GM12878 (cell line): ENCODE measurements at regions not wholly inside any gene's neighbourhood (a gene's known extent, or its start where the extent isn't known, plus 50 kb on each side); places are given as distances from the start of the nearest gene placed in this dataset.

Experiments used
- ATF3 ChIP-seq: IDR thresholded peaks from 2 replicates; pipeline ENCODE4 v1.6.1; 2011; ENCODE audit warnings: low read depth, mild to moderate bottlenecking, low read length, moderate library complexity, borderline replicate concordance; ENCODE audit errors: extremely low read depth
- BCL11A ChIP-seq: IDR thresholded peaks from 2 replicates; pipeline ENCODE4 v1.6.1; 2011; ENCODE audit warnings: low read depth, low read length
- BMI1 ChIP-seq: fragments of 450-650 bp; IDR thresholded peaks from 2 replicates; pipeline ENCODE4 v1.6.1; 2016; ENCODE audit warnings: mild to moderate bottlenecking, moderate library complexity, borderline replicate concordance
- CBX5 ChIP-seq: sonication (generic); IDR thresholded peaks from 2 replicates; pipeline ENCODE4 v1.6.1; 2016; ENCODE audit warnings: low read depth, moderate library complexity, mild to moderate bottlenecking, inconsistent platforms
- CEBPB ChIP-seq, 2 experiments: fragments of 150-350 bp in 1 of 2; IDR thresholded peaks; 2 replicates each; pipeline ENCODE4 v1.6.1; 2012 to 2014; ENCODE audit warnings: low read depth in 2 of 2, low read length in 2 of 2, borderline replicate concordance in 1 of 2, inconsistent platforms in 1 of 2
- FOXM1 ChIP-seq: IDR thresholded peaks from 2 replicates; pipeline ENCODE4 v1.6.1; 2012; ENCODE audit warnings: low read depth, mild to moderate bottlenecking, inconsistent platforms, low read length, moderate library complexity
- GABPA ChIP-seq: IDR thresholded peaks from 2 replicates; pipeline ENCODE4 v1.6.1; 2014; ENCODE audit warnings: antibody characterized with exemption, low read depth, mild to moderate bottlenecking, inconsistent platforms
- KDM1A ChIP-seq: fragments of 200-600 bp; sonication (generic); IDR thresholded peaks from 2 replicates; pipeline ENCODE4 v1.6.1; 2016; ENCODE audit warnings: borderline replicate concordance
- MTA2 ChIP-seq: fragments of 450-650 bp; IDR thresholded peaks from 2 replicates; pipeline ENCODE4 v1.6.1; 2016; ENCODE audit warnings: low read depth, mild to moderate bottlenecking, moderate library complexity
- MXI1 ChIP-seq: fragments of 150-350 bp; IDR thresholded peaks from 2 replicates; pipeline ENCODE4 v1.6.1; 2011; ENCODE audit warnings: low read depth, mild to moderate bottlenecking, inconsistent platforms, low read length, improper control_type of control experiment
- MYC ChIP-seq: IDR thresholded peaks from 2 replicates; pipeline ENCODE4 v1.6.1; 2011; ENCODE audit warnings: mild to moderate bottlenecking, low read length, moderate library complexity, inconsistent platforms; ENCODE audit not compliant: insufficient read depth, insufficient replicate concordance, insufficient read length, severe bottlenecking
- NRF1 ChIP-seq: conservative IDR thresholded peaks from 2 replicates; pipeline ENCODE4 v1.6.1; 2011; ENCODE audit warnings: mild to moderate bottlenecking, low read depth, low read length, improper control_type of control experiment
- PAX5 ChIP-seq: IDR thresholded peaks from 2 replicates; pipeline ENCODE4 v1.6.1; 2011; ENCODE audit warnings: low read depth, low read length, borderline replicate concordance
- POLR2AphosphoS2 ChIP-seq: IDR thresholded peaks from 2 replicates; pipeline ENCODE4 v1.6.1; 2011; ENCODE audit warnings: low read depth, mild to moderate bottlenecking, low read length, improper control_type of control experiment, moderate library complexity
- RB1 ChIP-seq: fragments of 450-650 bp; formaldehyde crosslinking; IDR thresholded peaks from 2 replicates; pipeline ENCODE4 v1.6.1; 2017; ENCODE audit warnings: mild to moderate bottlenecking, borderline replicate concordance
- SMAD5 ChIP-seq: IDR thresholded peaks from 2 replicates; pipeline ENCODE4 v1.6.1; 2016; ENCODE audit warnings: antibody characterized with exemption, low read depth
- SRF ChIP-seq, 2 experiments: IDR thresholded peaks; 2 replicates each; pipeline ENCODE4 v1.6.1; 2011; ENCODE audit warnings: low read depth in 2 of 2, low read length in 2 of 2, mild to moderate bottlenecking in 1 of 2, moderate library complexity in 1 of 2
- SUPT20H ChIP-seq: IDR thresholded peaks from 2 replicates; pipeline ENCODE4 v1.6.1; 2011; ENCODE audit warnings: low read depth, mild to moderate bottlenecking, low read length, moderate library complexity, borderline replicate concordance; ENCODE audit not compliant: control insufficient read depth
- TCF3 ChIP-seq: IDR thresholded peaks from 2 replicates; pipeline ENCODE4 v1.6.1; 2012; ENCODE audit warnings: low read depth, mild to moderate bottlenecking, low read length, borderline replicate concordance; ENCODE audit not compliant: insufficient read depth
- TCF7 ChIP-seq: IDR thresholded peaks from 2 replicates; pipeline ENCODE4 v1.6.1; 2014; ENCODE audit warnings: antibody characterized with exemption, borderline replicate concordance
- ZNF24 ChIP-seq: fragments of 450-650 bp; IDR thresholded peaks from 2 replicates; pipeline ENCODE4 v1.6.1; 2017; ENCODE audit warnings: antibody characterized with exemption, mild to moderate bottlenecking
- ZNF384 ChIP-seq: IDR thresholded peaks from 2 replicates; pipeline ENCODE4 v1.6.1; 2012; ENCODE audit warnings: low read depth, mild to moderate bottlenecking, low read length, improper control_type of control experiment, borderline replicate concordance
- TF ChIP-seq, protein P1 (sequence below): fragments of 450-650 bp; conservative IDR thresholded peaks from 2 replicates; pipeline ENCODE4 v1.6.1; 2017; ENCODE audit warnings: mild to moderate bottlenecking, moderate library complexity
- TF ChIP-seq, protein P2 (sequence below): IDR thresholded peaks from 2 replicates; pipeline ENCODE4 v1.6.1; 2012; ENCODE audit warnings: low read depth, low read length, improper control_type of control experiment
- TF ChIP-seq, protein P3 (sequence below): fragments of 450-650 bp; IDR thresholded peaks from 2 replicates; pipeline ENCODE4 v1.6.1; 2017; ENCODE audit warnings: mild to moderate bottlenecking, moderate library complexity

DNA sequence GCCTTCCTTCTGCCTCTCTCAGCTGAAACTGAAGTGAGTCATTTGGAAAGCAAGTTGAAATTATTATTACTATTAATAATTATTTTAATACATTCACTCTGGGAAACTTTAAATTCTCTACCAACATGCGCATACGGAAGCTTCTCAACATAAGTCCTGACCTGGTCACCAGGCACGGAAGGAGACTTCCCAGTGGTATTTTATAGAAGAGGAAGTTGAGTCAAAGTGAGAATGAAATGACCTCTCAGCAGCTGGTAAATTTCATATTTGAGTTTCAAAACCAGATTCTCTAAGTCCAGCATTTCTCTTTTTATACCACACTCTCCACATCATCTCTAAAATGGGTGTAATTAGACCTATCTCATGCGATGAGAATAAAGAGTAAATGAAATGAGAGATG, 747.4 kb downstream of the VRK1 start (continued):
- TF ChIP-seq, protein P1, sequence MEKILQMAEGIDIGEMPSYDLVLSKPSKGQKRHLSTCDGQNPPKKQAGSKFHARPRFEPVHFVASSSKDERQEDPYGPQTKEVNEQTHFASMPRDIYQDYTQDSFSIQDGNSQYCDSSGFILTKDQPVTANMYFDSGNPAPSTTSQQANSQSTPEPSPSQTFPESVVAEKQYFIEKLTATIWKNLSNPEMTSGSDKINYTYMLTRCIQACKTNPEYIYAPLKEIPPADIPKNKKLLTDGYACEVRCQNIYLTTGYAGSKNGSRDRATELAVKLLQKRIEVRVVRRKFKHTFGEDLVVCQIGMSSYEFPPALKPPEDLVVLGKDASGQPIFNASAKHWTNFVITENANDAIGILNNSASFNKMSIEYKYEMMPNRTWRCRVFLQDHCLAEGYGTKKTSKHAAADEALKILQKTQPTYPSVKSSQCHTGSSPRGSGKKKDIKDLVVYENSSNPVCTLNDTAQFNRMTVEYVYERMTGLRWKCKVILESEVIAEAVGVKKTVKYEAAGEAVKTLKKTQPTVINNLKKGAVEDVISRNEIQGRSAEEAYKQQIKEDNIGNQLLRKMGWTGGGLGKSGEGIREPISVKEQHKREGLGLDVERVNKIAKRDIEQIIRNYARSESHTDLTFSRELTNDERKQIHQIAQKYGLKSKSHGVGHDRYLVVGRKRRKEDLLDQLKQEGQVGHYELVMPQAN = no peak
- TF ChIP-seq ATF3 (no peak), POLR2AphosphoS2 (no peak), PAX5 (peak; percentile 88), NRF1 (no peak), ZNF384 (no peak), TCF7 (0 out of 2 replicates have a peak, but pooled peaks have one; percentile 10), TCF3 (0 out of 2 replicates have a peak, but pooled peaks have one; percentile 30), SRF (IDR thresholded peaks at IDR 0.05; ENCODE audit: low read depth in 2 of 2, low read length in 2 of 2) (no peak), CBX5 (no peak), BCL11A (no peak), SUPT20H (no peak), SMAD5 (no peak), GABPA (peak; percentile 38; the same call in 1 of the 2 replicates), ZNF24 (no peak), BMI1 (no peak), CEBPB (IDR thresholded peaks at IDR 0.05; ENCODE audit: borderline replicate concordance in 1 of 2, low read depth in 2 of 2, low read length in 2 of 2) (no peak), FOXM1 (peak; percentile 85; the same call in 1 of the 2 replicates), RB1 (no peak), KDM1A (no peak), MXI1 (no peak), MYC (no peak), MTA2 (peak; percentile 37; the same call in 1 of the 2 replicates)
- TF ChIP-seq, protein P2, sequence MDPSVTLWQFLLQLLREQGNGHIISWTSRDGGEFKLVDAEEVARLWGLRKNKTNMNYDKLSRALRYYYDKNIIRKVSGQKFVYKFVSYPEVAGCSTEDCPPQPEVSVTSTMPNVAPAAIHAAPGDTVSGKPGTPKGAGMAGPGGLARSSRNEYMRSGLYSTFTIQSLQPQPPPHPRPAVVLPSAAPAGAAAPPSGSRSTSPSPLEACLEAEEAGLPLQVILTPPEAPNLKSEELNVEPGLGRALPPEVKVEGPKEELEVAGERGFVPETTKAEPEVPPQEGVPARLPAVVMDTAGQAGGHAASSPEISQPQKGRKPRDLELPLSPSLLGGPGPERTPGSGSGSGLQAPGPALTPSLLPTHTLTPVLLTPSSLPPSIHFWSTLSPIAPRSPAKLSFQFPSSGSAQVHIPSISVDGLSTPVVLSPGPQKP = no peak
- TF ChIP-seq, protein P3, sequence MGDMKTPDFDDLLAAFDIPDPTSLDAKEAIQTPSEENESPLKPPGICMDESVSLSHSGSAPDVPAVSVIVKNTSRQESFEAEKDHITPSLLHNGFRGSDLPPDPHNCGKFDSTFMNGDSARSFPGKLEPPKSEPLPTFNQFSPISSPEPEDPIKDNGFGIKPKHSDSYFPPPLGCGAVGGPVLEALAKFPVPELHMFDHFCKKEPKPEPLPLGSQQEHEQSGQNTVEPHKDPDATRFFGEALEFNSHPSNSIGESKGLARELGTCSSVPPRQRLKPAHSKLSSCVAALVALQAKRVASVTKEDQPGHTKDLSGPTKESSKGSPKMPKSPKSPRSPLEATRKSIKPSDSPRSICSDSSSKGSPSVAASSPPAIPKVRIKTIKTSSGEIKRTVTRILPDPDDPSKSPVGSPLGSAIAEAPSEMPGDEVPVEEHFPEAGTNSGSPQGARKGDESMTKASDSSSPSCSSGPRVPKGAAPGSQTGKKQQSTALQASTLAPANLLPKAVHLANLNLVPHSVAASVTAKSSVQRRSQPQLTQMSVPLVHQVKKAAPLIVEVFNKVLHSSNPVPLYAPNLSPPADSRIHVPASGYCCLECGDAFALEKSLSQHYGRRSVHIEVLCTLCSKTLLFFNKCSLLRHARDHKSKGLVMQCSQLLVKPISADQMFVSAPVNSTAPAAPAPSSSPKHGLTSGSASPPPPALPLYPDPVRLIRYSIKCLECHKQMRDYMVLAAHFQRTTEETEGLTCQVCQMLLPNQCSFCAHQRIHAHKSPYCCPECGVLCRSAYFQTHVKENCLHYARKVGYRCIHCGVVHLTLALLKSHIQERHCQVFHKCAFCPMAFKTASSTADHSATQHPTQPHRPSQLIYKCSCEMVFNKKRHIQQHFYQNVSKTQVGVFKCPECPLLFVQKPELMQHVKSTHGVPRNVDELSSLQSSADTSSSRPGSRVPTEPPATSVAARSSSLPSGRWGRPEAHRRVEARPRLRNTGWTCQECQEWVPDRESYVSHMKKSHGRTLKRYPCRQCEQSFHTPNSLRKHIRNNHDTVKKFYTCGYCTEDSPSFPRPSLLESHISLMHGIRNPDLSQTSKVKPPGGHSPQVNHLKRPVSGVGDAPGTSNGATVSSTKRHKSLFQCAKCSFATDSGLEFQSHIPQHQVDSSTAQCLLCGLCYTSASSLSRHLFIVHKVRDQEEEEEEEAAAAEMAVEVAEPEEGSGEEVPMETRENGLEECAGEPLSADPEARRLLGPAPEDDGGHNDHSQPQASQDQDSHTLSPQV = no peak
